RWPE1 (cell line): ENCODE measurements at regions not wholly inside any gene's neighbourhood (a gene's known extent, or its start where the extent isn't known, plus 50 kb on each side); places are given as distances from the start of the nearest gene placed in this dataset.

Experiments
- CTCF ChIA-PET: fragments of 350-600 bp; sonication (Branson Sonifier 250); formaldehyde crosslinking; extraction: SDS; loops from one replicate; lab custom pipeline; 2021; lab: Yijun Ruan, JAX
- POLR2A ChIA-PET: fragments of 400-600 bp; formaldehyde crosslinking; extraction: SDS; loops from one replicate; lab custom pipeline; 2020; ENCODE audit warnings: antibody characterized with exemption; ENCODE audit not compliant: low non-redundant PET; lab: Yijun Ruan, JAX
- DNase-seq: peaks from one replicate; pipeline ENCODE4 v3.0.0; 2012; ENCODE audit warnings: low spot score
- H3K27ac ChIP-seq: fragments of 450-650 bp; 2 replicates; pipeline ENCODE4 v1.5.1; 2017
- CTCF ChIP-seq: fragments of 450-650 bp; conservative IDR thresholded peaks from 2 replicates; pipeline ENCODE4 v1.5.1; 2017; ENCODE audit warnings: low read depth, mild to moderate bottlenecking

DNA sequence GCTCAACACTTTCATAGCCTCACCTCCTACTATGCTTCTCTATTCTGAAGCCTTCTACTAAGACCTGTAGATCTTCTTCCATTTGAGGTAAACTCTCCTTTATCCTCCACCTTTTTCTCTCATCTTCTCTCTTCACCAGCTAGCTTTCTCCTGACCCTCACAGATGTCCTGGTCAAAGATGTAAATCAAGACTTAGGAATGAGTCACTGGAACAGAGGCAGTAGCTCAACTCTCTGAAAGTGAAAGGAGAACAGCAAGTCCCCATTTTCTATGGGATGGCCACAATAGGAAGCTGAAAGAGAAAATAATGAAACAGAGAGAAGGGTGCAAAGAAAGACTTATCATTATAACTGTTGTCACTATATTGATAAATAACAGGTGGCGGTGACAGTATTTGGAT lies 86.1 kb upstream of the DOCK9 start:
- DNase-seq, result no peak
- CTCF ChIA-PET, result no interaction called here
- H3K27ac ChIP-seq, result no peak overlapping the region
- POLR2A ChIA-PET, result no interaction called here
- no peak for TF ChIP-seq CTCF

- ChIA-PET POLR2A (interaction anchor here (1.5 kb wide), 1 partner anchor 22 kb away, joined by 3 read pairs; no protein-coding TSS in a partner anchor), CTCF (interaction anchor here (0.6 kb wide), 2 partner anchors 8 to 212 kb away, joined by 3 to 5 read pairs; no protein-coding TSS in a partner anchor)
- no peak for DNase-seq
- H3K27ac ChIP-seq, result no peak overlapping the region
- no peak for TF ChIP-seq CTCF
Observed at GRCh38 chr13:99064624-99065234, 86.9 kb upstream of the DOCK9 start.

DNA sequence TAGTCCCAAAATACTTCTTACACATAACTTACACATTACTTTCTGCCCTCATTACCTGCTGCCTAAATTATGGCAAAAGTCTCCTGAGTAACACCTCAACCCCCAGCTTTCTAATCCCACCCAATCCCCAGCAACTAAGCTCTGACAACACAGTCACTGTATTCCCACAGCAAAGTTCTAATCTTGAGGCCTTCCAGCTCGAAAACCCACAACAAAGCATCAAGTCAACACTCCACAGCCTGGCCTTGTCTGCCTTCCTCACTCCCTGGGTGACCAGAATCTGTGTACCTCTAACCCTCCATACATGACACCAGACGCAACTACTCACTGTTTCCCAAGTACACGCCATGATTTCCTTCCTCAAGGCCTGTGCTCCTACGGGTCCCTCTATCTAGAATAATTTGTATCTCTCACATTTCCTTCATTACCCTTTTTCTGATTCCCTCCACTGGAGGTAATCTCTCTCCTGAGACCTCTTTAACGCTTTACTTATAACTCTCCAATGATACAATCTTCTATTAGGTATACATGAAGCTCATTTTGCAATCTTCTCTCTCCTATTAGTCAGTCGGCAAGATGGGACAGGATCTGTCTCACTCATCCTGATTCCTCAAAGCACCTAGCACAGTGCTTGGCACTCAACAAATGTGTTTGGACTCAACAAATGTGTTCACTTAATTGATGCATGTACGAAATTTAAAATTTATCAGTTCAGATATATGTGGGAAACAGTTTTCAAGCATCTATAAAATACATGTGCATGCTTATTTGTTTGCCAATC lies 87.6 kb upstream of the DOCK9 start:
- DNase-seq, result no peak
- CTCF ChIA-PET, result interaction anchor here (0.6 kb wide), 1 partner anchor 9 kb away, joined by 5 read pairs; no protein-coding TSS in a partner anchor
- POLR2A ChIA-PET, result interaction anchor here (1.5 kb wide), 1 partner anchor 22 kb away, joined by 3 read pairs; no protein-coding TSS in a partner anchor
- H3K27ac ChIP-seq, result peak overlapping the region; percentile 39; the same call in 1 of the 2 replicates
- no peak for TF ChIP-seq CTCF

DNA sequence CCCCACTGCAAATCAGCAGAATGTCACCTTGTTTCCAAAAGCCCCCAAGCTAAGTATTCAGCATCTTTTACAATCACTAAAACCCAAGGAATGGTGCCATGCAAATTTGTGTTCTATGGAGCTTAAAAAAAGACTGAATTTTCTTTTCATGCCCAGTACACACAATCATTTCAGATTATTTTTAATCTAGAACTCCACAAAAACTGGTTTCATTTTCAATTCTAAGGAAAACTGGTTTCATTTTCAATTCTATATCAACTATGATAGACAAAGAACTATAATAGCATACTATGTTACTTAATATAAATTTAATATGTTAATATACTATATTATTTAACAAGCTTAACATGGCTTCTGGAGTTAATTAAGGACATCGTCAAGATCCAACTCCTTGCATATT lies 88.4 kb upstream of the DOCK9 start:
- no peak overlapping the region for H3K27ac ChIP-seq
- POLR2A ChIA-PET, result no interaction called here

DNA sequence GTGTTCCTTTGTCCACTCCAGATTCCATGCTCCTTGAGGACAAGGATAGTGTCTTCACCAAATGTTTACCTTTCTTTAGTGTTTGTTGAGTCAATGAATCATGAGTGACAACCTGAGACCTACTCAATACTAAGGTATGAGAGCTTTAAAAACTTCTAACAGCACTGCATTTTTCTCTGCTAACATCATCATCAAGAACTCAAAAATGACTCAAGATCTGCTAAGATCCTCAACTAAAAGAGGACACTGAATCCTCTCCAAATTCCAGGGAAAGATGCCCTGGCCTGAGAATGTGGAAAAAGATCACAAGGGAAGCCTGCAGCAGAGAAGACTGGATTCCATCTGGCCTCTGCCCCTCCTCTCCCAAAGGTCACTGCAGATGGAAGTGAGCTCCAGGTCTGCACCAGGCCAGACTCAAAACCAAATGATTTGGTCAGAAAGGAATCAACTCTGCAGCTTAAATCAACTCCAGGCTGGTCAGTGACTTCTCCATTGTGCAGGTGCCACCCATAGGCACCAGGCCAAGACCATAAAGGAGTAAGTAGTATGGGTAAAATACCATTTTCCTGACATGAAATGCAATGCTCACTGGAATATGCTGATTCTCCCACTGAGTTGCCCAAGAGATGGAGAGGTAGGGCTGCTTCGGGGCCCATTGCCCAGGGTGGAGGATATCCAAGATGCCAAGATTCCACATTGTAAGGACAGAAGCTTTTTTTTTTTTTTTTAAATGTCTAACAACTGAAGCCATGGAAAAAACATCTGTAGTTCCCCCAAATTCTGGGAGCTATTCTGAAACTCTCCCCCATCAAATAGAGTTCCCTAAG lies 89.5 kb upstream of the DOCK9 start:
- H3K27ac ChIP-seq, result peak overlapping the region; percentile 82
- POLR2A ChIA-PET, result no interaction called here
- no peak for TF ChIP-seq CTCF
- peak; percentile 84 for DNase-seq
- CTCF ChIA-PET, result interaction anchor here (0.7 kb wide), 1 partner anchor 224 kb away, joined by 3 read pairs; no protein-coding TSS in a partner anchor

More for the DNA sequence above, 88.4 kb upstream of the DOCK9 start:
- TF ChIP-seq CTCF, result no peak
- CTCF ChIA-PET, result no interaction called here
- no peak for DNase-seq

GRCh38 chr13:99071211-99071610 lies 93.3 kb upstream of the DOCK9 start:
- no peak for TF ChIP-seq CTCF
- CTCF ChIA-PET, result no interaction called here
- no peak overlapping the region for H3K27ac ChIP-seq
- POLR2A ChIA-PET, result no interaction called here
- no peak for DNase-seq
